Tibial nerve (tissue), 3 donors: ENCODE measurements at regions not wholly inside any gene's neighbourhood (a gene's known extent, or its start where the extent isn't known, plus 50 kb on each side); places are given as distances from the start of the nearest gene placed in this dataset.

Experiments used
- CTCF ChIP-seq, 5 experiments: fragments of 200-600 bp in 3 of 5; fragments of 450-650 bp in 2 of 5; sonication (generic) in 3 of 5; IDR thresholded peaks; one replicate each; pipeline ENCODE4 v1.5.1; 2016 to 2019; ENCODE audit warnings: antibody characterized with exemption in 5 of 5, mild to moderate bottlenecking in 3 of 5, moderate library complexity in 2 of 5
- POLR2A ChIP-seq, 2 donors: fragments of 450-650 bp; IDR thresholded peaks; one replicate each; pipeline ENCODE4 v1.6.1; 2017; ENCODE audit warnings: antibody characterized with exemption in 2 of 2, mild to moderate bottlenecking in 2 of 2, moderate library complexity in 2 of 2

- TF ChIP-seq CTCF (IDR thresholded peaks at IDR 0.05) (no peak), POLR2A (IDR thresholded peaks at IDR 0.05) (no peak)
Measured at GRCh38 chrX:40147971-40148370, 50.2 kb upstream of the BCOR start.
